K562 (cell line): ENCODE measurements at regions not wholly inside any gene's neighbourhood (a gene's known extent, or its start where the extent isn't known, plus 50 kb on each side); places are given as distances from the start of the nearest gene placed in this dataset.

Experiments
- ETS1 ChIP-seq: conservative IDR thresholded peaks from 2 replicates; pipeline ENCODE4 v1.6.1; 2011; ENCODE audit warnings: low read depth, mild to moderate bottlenecking, low read length; ENCODE audit not compliant: control insufficient read depth
- MBD1 ChIP-seq: fragments of 250-450 bp; sonication (Bioruptor Pico); IDR thresholded peaks from 2 replicates; pipeline ENCODE4 v1.8.0; 2022; ENCODE audit warnings: inconsistent platforms
- MXI1 ChIP-seq: IDR thresholded peaks from 2 replicates; pipeline ENCODE4 v1.6.1; 2011; ENCODE audit warnings: low read depth, mild to moderate bottlenecking, improper control_type of control experiment, low read length
- REST ChIP-seq, 2 experiments: fragments of 450-650 bp; formaldehyde crosslinking in 1 of 2; IDR thresholded peaks; 2 replicates each; pipeline versions ENCODE4 v1.4.0 to v1.6.1; 2014 to 2020; ENCODE audit warnings: mild to moderate bottlenecking in 2 of 2, borderline replicate concordance in 1 of 2, low read depth in 1 of 2

GRCh38 chr13:85321734-85322133, 477.5 kb downstream of the SLITRK6 start (continued):
- TF ChIP-seq REST (IDR thresholded peaks at IDR 0.05; ENCODE audit: borderline replicate concordance), result no peak
- no peak for TF ChIP-seq REST (CRISPR knock-in tag; IDR thresholded peaks at IDR 0.05; ENCODE audit: low read depth)
- TF ChIP-seq MXI1, result no peak
- TF ChIP-seq ETS1, result no peak
- TF ChIP-seq MBD1, result no peak
